Hepatocyte (in vitro differentiated cells): ENCODE measurements at regions not wholly inside any gene's neighbourhood (a gene's known extent, or its start where the extent isn't known, plus 50 kb on each side); places are given as distances from the start of the nearest gene placed in this dataset.
A peak's percentile ranks its signal among the peaks of the same experiment; 100 is the strongest.

Experiments
- DNase-seq: peaks from one replicate; pipeline ENCODE4 v3.0.0-alpha.2; 2016; ENCODE audit warnings: low spot score
- H2AFZ ChIP-seq: fragments of 200-600 bp; sonication (generic); 2 replicates; pipeline ENCODE4 v1.6.0; 2016; ENCODE audit warnings: antibody characterized with exemption, mild to moderate bottlenecking
- H3K27ac ChIP-seq: fragments of 200-600 bp; sonication (generic); 2 replicates; pipeline ENCODE4 v1.5.1; 2016; ENCODE audit warnings: mild to moderate bottlenecking
- H3K27me3 ChIP-seq: fragments of 200-600 bp; sonication (generic); 2 replicates; pipeline ENCODE4 v1.6.1; 2016
- H3K36me3 ChIP-seq: fragments of 200-600 bp; sonication (generic); replicated peaks from 2 replicates; pipeline ENCODE4 v1.5.1; 2016; ENCODE audit warnings: low read depth; ENCODE audit not compliant: insufficient read depth
- H3K4me1 ChIP-seq: fragments of 200-600 bp; sonication (generic); 2 replicates; pipeline ENCODE4 v1.5.1; 2016; ENCODE audit warnings: mild to moderate bottlenecking, moderate library complexity; ENCODE audit not compliant: insufficient read depth
- H3K4me2 ChIP-seq: fragments of 200-600 bp; sonication (generic); 2 replicates; pipeline ENCODE4 v1.6.0; 2016
- H3K4me3 ChIP-seq: fragments of 200-600 bp; sonication (generic); 2 replicates; pipeline ENCODE4 v1.5.1; 2016; ENCODE audit warnings: mild to moderate bottlenecking
- H3K79me2 ChIP-seq: fragments of 200-600 bp; sonication (generic); 2 replicates; pipeline ENCODE4 v1.6.0; 2017; ENCODE audit warnings: mild to moderate bottlenecking
- H3K9me2 ChIP-seq: fragments of 200-600 bp; sonication (generic); replicated peaks from 2 replicates; pipeline ENCODE4 v1.6.0; 2017; ENCODE audit warnings: mild to moderate bottlenecking; ENCODE audit not compliant: insufficient read depth
- H3K9me3 ChIP-seq: fragments of 200-600 bp; sonication (generic); 2 replicates; pipeline ENCODE4 v1.5.1; 2016; ENCODE audit warnings: low read depth, mild to moderate bottlenecking
- H4K20me1 ChIP-seq: fragments of 200-600 bp; sonication (generic); 2 replicates; pipeline ENCODE4 v1.6.0; 2016; ENCODE audit warnings: mild to moderate bottlenecking; ENCODE audit not compliant: insufficient read depth, poor library complexity, severe bottlenecking
- CTCF ChIP-seq: fragments of 200-600 bp; sonication (generic); IDR thresholded peaks from 2 replicates; pipeline ENCODE4 v1.5.1; 2016; ENCODE audit warnings: antibody characterized with exemption, mild to moderate bottlenecking; ENCODE audit not compliant: poor library complexity
- EZH2 ChIP-seq: fragments of 200-600 bp; sonication (generic); IDR thresholded peaks from 2 replicates; pipeline ENCODE4 v1.6.1; 2016; ENCODE audit warnings: antibody characterized with exemption, mild to moderate bottlenecking, borderline replicate concordance
- EZH2phosphoT487 ChIP-seq: fragments of 200-600 bp; sonication (generic); IDR thresholded peaks from one replicate; pipeline ENCODE4 v1.6.1; 2018; ENCODE audit warnings: antibody characterized with exemption, mild to moderate bottlenecking, low read depth, moderate library complexity; ENCODE audit not compliant: unreplicated experiment, severe bottlenecking
- WGBS: methylation state at CpG from one replicate; pipeline ENCODE4 v1.1.6; 2016; ENCODE audit warnings: low lambda C conversion rate; ENCODE audit errors: missing lambda C conversion rate; 5-methylcytosine and 5-hydroxymethylcytosine counted together

GRCh38 chr18:49725809-49726674 is 87.3 kb downstream of the ACAA2 start:
- no peaks in the 10 kb centered on the region for H3K79me2 ChIP-seq
- peak overlapping the region; percentile 94 for H3K27ac ChIP-seq
- 32% methylated on average over 13 of the region's 13 CpGs for WGBS
- no peak overlapping the region for H3K4me3 ChIP-seq
- TF ChIP-seq CTCF (no peak), EZH2phosphoT487 (no peak), EZH2 (no peak)
- H3K27me3 ChIP-seq, result no peaks in the 10 kb centered on the region
- H3K4me2 ChIP-seq, result peak overlapping the region; percentile 37
- no peaks in the 10 kb centered on the region for H3K9me2 ChIP-seq
- no peaks in the 10 kb centered on the region for H4K20me1 ChIP-seq
- peaks cover 45% of the 10 kb centered on the region for H3K4me1 ChIP-seq
- peak; percentile 89 for DNase-seq
- peak overlapping the region; percentile 41 for H2AFZ ChIP-seq
- no peaks in the 10 kb centered on the region for H3K9me3 ChIP-seq
- H3K36me3 ChIP-seq, result no peaks in the 10 kb centered on the region

GRCh38 chr18:49723648-49724180 is 89.6 kb downstream of the ACAA2 start:
- H3K4me2 ChIP-seq, result peak overlapping the region; percentile 44
- H3K27me3 ChIP-seq, result no peaks in the 10 kb centered on the region
- H3K27ac ChIP-seq, result peak overlapping the region; percentile 81
- H3K79me2 ChIP-seq, result no peaks in the 10 kb centered on the region
- no peaks in the 10 kb centered on the region for H4K20me1 ChIP-seq
- no peaks in the 10 kb centered on the region for H3K36me3 ChIP-seq
- no peaks in the 10 kb centered on the region for H3K9me3 ChIP-seq
- DNase-seq, result peak; percentile 33
- H3K4me1 ChIP-seq, result peaks cover 27% of the 10 kb centered on the region
- no peak overlapping the region for H3K4me3 ChIP-seq
- no peak for TF ChIP-seq EZH2
- no peak for TF ChIP-seq CTCF
- TF ChIP-seq EZH2phosphoT487, result no peak
- no peaks in the 10 kb centered on the region for H3K9me2 ChIP-seq
- 36% methylated on average over 13 of the region's 13 CpGs for WGBS
- H2AFZ ChIP-seq, result no peak overlapping the region

GRCh38 chr18:49722477-49722876 is 90.9 kb downstream of the ACAA2 start:
- Histone ChIP-seq H3K36me3 (no peaks in the 10 kb centered on the region), H3K4me3 (no peak overlapping the region), H2AFZ (no peak overlapping the region), H3K79me2 (no peaks in the 10 kb centered on the region), H3K4me2 (no peak overlapping the region), H3K9me2 (no peaks in the 10 kb centered on the region), H3K9me3 (no peaks in the 10 kb centered on the region), H3K27me3 (no peaks in the 10 kb centered on the region), H4K20me1 (no peaks in the 10 kb centered on the region), H3K4me1 (peaks cover 27% of the 10 kb centered on the region), H3K27ac (peak overlapping the region; percentile 81)
- TF ChIP-seq CTCF (no peak), EZH2phosphoT487 (no peak), EZH2 (no peak)
- WGBS, result 61% methylated on average over 4 of the region's 4 CpGs
- no peak for DNase-seq
